GM23338 (cell line): ENCODE measurements at regions not wholly inside any gene's neighbourhood (a gene's known extent, or its start where the extent isn't known, plus 50 kb on each side); places are given as distances from the start of the nearest gene placed in this dataset.

ENCODE experiments used
- ATAC-seq: fragments of 200-7000 bp; cut with Tn5 transposase; 3 replicates; pipeline ENCODE4 v1.9.1; 2020
- DNase-seq: peaks from one replicate; pipeline ENCODE4 v3.0.0-alpha.2; 2015; ENCODE audit warnings: low spot score
- H2AFZ ChIP-seq: fragments of 200-600 bp; sonication (generic); 2 replicates; pipeline ENCODE4 v1.8.0; 2016; ENCODE audit warnings: antibody characterized with exemption, mild to moderate bottlenecking, moderate library complexity
- H3F3A ChIP-seq: fragments of 200-600 bp; sonication (generic); replicated peaks from 2 replicates; pipeline ENCODE4 v1.8.0; 2017; ENCODE audit warnings: antibody characterized with exemption, mixed run types, low read depth
- H3K27ac ChIP-seq: fragments of 200-600 bp; sonication (generic); 2 replicates; pipeline ENCODE4 v1.6.1; 2016; ENCODE audit warnings: low read depth
- H3K27me3 ChIP-seq: fragments of 200-600 bp; sonication (generic); 2 replicates; pipeline ENCODE4 v1.8.0; 2016; ENCODE audit warnings: mild to moderate bottlenecking, mixed run types, moderate library complexity; ENCODE audit not compliant: insufficient read depth
- H3K36me3 ChIP-seq: fragments of 200-600 bp; sonication (generic); 2 replicates; pipeline ENCODE4 v1.8.0; 2016; ENCODE audit warnings: mild to moderate bottlenecking; ENCODE audit not compliant: insufficient read depth
- H3K4me1 ChIP-seq: fragments of 200-600 bp; sonication (generic); 2 replicates; pipeline ENCODE4 v1.8.0; 2016; ENCODE audit warnings: mild to moderate bottlenecking, moderate library complexity; ENCODE audit not compliant: insufficient read depth
- H3K4me2 ChIP-seq: fragments of 200-600 bp; sonication (generic); 2 replicates; pipeline ENCODE4 v1.7.1; 2017; ENCODE audit warnings: mixed run types
- H3K4me3 ChIP-seq: fragments of 200-600 bp; sonication (generic); 2 replicates; pipeline ENCODE4 v1.6.1; 2016; ENCODE audit warnings: mixed run types
- H3K79me2 ChIP-seq: fragments of 200-600 bp; sonication (generic); replicated peaks from 2 replicates; pipeline ENCODE4 v1.8.0; 2017; ENCODE audit warnings: mild to moderate bottlenecking; ENCODE audit not compliant: insufficient read depth
- H3K9me2 ChIP-seq: fragments of 200-600 bp; sonication (generic); 2 replicates; pipeline ENCODE4 v1.8.0; 2017; ENCODE audit not compliant: insufficient read depth
- H4K20me1 ChIP-seq: fragments of 200-600 bp; sonication (generic); replicated peaks from 2 replicates; pipeline ENCODE4 v1.8.0; 2017; ENCODE audit warnings: mild to moderate bottlenecking; ENCODE audit not compliant: insufficient read depth
- H3K27ac Mint-ChIP-seq: 2 replicates; pipeline ENCODE4 v1.8.0; 2020; ENCODE audit warnings: inconsistent platforms, mild to moderate bottlenecking, moderate library complexity, mixed read lengths
- H3K27me3 Mint-ChIP-seq: 3 replicates; pipeline ENCODE4 v1.8.0; 2022; ENCODE audit warnings: low read depth, mild to moderate bottlenecking, moderate library complexity, mixed read lengths, inconsistent platforms; ENCODE audit not compliant: insufficient read depth, poor library complexity
- H3K36me3 Mint-ChIP-seq: 3 replicates; pipeline ENCODE4 v1.8.0; 2021; ENCODE audit warnings: low read depth, mild to moderate bottlenecking, inconsistent platforms, moderate library complexity, mixed read lengths
- H3K4me1 Mint-ChIP-seq: 3 replicates; pipeline ENCODE4 v1.8.0; 2020; ENCODE audit warnings: mild to moderate bottlenecking, inconsistent platforms, mixed read lengths
- H3K4me3 Mint-ChIP-seq: 3 replicates; pipeline ENCODE4 v1.8.0; 2021; ENCODE audit warnings: moderate library complexity, mild to moderate bottlenecking, inconsistent platforms, mixed read lengths
- H3K9me3 Mint-ChIP-seq: 3 replicates; pipeline ENCODE4 v1.8.0; 2020; ENCODE audit warnings: moderate library complexity, mild to moderate bottlenecking, inconsistent platforms, mixed read lengths
- CREB1 ChIP-seq: fragments of 250-450 bp; sonication (Bioruptor Pico); IDR thresholded peaks from 2 replicates; pipeline ENCODE4 v1.5.0; 2020; ENCODE audit warnings: low read depth, mild to moderate bottlenecking, moderate library complexity
- ETS1 ChIP-seq: IDR thresholded peaks from 2 replicates; pipeline ENCODE4 v1.6.1; 2016; ENCODE audit warnings: antibody characterized with exemption
- EZH2 ChIP-seq: fragments of 200-600 bp; sonication (generic); IDR thresholded peaks from one replicate; pipeline ENCODE4 v1.8.0; 2017; ENCODE audit warnings: antibody characterized with exemption, mild to moderate bottlenecking, low read depth; ENCODE audit not compliant: unreplicated experiment
- EZH2phosphoT487 ChIP-seq: fragments of 200-600 bp; sonication (generic); IDR thresholded peaks from one replicate; pipeline ENCODE4 v1.8.1; 2018; ENCODE audit warnings: antibody characterized with exemption; ENCODE audit not compliant: unreplicated experiment
- JUNB ChIP-seq: IDR thresholded peaks from one replicate; pipeline ENCODE4 v1.6.1; 2016; ENCODE audit warnings: antibody characterized with exemption; ENCODE audit not compliant: unreplicated experiment
- NANOG ChIP-seq: IDR thresholded peaks from 2 replicates; pipeline ENCODE4 v1.6.1; 2016; ENCODE audit warnings: antibody characterized with exemption, borderline replicate concordance
- POLR2AphosphoS5 ChIP-seq: IDR thresholded peaks from 2 replicates; pipeline ENCODE4 v1.6.1; 2016; ENCODE audit warnings: antibody characterized with exemption, low read depth
- STAT1 ChIP-seq: IDR thresholded peaks from one replicate; pipeline ENCODE4 v1.6.1; 2016; ENCODE audit warnings: antibody characterized with exemption; ENCODE audit not compliant: unreplicated experiment
- ZNF114 ChIP-seq: fragments of 250-450 bp; sonication (Bioruptor Pico); IDR thresholded peaks from 2 replicates; pipeline ENCODE4 v1.5.0; 2020; ENCODE audit warnings: mild to moderate bottlenecking, moderate library complexity
- ZNF331 ChIP-seq: fragments of 250-450 bp; sonication (Bioruptor Pico); IDR thresholded peaks from 2 replicates; pipeline ENCODE4 v1.5.0; 2020; ENCODE audit warnings: low read depth, mild to moderate bottlenecking, moderate library complexity
- TF ChIP-seq, protein P1 (sequence below): fragments of 250-450 bp; sonication (Bioruptor Pico); IDR thresholded peaks from 2 replicates; pipeline ENCODE4 v1.5.0; 2020; ENCODE audit warnings: mild to moderate bottlenecking, moderate library complexity
- TF ChIP-seq, protein P2 (sequence below), 2 experiments: fragments of 200-600 bp in 1 of 2; sonication (generic) in 1 of 2; conservative IDR thresholded peaks; 2 replicates each; pipeline versions ENCODE4 v1.5.1 to v1.6.1; 2016 to 2017; ENCODE audit warnings: antibody characterized with exemption in 2 of 2, low read depth in 2 of 2, mild to moderate bottlenecking in 2 of 2, moderate library complexity in 1 of 2
- TF ChIP-seq, protein P3 (sequence below): IDR thresholded peaks from one replicate; pipeline ENCODE4 v1.6.1; 2018; ENCODE audit warnings: antibody characterized with exemption; ENCODE audit not compliant: unreplicated experiment

- H3K27me3 ChIP-seq: no peaks in the 10 kb centered on the region
- Mint-ChIP-seq H3K27ac (no peak overlapping the region), H3K27me3 (no peaks in the 10 kb centered on the region), H3K4me1 (no peaks in the 10 kb centered on the region), H3K36me3 (no peaks in the 10 kb centered on the region), H3K4me3 (no peak overlapping the region), H3K9me3 (no peaks in the 10 kb centered on the region; the same call in 2 of the 3 replicates)
- no peaks in the 10 kb centered on the region for H3K79me2 ChIP-seq
- 0 out of 2 replicates have a peak, but pooled peaks cover 3% of the 10 kb centered on the region for H3K9me2 ChIP-seq
- H3F3A ChIP-seq: no peaks in the 10 kb centered on the region
- no peak overlapping the region for H2AFZ ChIP-seq
- no peak for TF ChIP-seq EZH2
- no peak for TF ChIP-seq ZNF331 (CRISPR knock-in tag)
- no peak for TF ChIP-seq CREB1 (CRISPR knock-in tag)
- TF ChIP-seq, protein P1, sequence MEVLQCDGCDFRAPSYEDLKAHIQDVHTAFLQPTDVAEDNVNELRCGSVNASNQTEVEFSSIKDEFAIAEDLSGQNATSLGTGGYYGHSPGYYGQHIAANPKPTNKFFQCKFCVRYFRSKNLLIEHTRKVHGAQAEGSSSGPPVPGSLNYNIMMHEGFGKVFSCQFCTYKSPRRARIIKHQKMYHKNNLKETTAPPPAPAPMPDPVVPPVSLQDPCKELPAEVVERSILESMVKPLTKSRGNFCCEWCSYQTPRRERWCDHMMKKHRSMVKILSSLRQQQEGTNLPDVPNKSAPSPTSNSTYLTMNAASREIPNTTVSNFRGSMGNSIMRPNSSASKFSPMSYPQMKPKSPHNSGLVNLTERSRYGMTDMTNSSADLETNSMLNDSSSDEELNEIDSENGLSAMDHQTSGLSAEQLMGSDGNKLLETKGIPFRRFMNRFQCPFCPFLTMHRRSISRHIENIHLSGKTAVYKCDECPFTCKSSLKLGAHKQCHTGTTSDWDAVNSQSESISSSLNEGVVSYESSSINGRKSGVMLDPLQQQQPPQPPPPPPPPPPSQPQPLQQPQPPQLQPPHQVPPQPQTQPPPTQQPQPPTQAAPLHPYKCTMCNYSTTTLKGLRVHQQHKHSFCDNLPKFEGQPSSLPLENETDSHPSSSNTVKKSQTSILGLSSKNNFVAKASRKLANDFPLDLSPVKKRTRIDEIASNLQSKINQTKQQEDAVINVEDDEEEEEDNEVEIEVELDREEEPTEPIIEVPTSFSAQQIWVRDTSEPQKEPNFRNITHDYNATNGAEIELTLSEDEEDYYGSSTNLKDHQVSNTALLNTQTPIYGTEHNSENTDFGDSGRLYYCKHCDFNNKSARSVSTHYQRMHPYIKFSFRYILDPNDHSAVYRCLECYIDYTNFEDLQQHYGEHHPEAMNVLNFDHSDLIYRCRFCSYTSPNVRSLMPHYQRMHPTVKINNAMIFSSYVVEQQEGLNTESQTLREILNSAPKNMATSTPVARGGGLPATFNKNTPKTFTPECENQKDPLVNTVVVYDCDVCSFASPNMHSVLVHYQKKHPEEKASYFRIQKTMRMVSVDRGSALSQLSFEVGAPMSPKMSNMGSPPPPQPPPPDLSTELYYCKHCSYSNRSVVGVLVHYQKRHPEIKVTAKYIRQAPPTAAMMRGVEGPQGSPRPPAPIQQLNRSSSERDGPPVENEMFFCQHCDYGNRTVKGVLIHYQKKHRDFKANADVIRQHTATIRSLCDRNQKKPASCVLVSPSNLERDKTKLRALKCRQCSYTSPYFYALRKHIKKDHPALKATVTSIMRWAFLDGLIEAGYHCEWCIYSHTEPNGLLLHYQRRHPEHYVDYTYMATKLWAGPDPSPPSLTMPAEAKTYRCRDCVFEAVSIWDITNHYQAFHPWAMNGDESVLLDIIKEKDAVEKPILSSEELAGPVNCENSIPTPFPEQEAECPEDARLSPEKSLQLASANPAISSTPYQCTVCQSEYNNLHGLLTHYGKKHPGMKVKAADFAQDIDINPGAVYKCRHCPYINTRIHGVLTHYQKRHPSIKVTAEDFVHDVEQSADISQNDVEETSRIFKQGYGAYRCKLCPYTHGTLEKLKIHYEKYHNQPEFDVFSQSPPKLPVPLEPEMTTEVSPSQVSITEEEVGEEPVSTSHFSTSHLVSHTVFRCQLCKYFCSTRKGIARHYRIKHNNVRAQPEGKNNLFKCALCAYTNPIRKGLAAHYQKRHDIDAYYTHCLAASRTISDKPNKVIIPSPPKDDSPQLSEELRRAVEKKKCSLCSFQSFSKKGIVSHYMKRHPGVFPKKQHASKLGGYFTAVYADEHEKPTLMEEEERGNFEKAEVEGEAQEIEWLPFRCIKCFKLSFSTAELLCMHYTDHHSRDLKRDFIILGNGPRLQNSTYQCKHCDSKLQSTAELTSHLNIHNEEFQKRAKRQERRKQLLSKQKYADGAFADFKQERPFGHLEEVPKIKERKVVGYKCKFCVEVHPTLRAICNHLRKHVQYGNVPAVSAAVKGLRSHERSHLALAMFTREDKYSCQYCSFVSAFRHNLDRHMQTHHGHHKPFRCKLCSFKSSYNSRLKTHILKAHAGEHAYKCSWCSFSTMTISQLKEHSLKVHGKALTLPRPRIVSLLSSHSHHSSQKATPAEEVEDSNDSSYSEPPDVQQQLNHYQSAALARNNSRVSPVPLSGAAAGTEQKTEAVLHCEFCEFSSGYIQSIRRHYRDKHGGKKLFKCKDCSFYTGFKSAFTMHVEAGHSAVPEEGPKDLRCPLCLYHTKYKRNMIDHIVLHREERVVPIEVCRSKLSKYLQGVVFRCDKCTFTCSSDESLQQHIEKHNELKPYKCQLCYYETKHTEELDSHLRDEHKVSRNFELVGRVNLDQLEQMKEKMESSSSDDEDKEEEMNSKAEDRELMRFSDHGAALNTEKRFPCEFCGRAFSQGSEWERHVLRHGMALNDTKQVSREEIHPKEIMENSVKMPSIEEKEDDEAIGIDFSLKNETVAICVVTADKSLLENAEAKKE: no peak
- TF ChIP-seq JUNB: no peak
- TF ChIP-seq ZNF114 (CRISPR knock-in tag): no peak
- TF ChIP-seq NANOG: no peak
- TF ChIP-seq, protein P2, sequence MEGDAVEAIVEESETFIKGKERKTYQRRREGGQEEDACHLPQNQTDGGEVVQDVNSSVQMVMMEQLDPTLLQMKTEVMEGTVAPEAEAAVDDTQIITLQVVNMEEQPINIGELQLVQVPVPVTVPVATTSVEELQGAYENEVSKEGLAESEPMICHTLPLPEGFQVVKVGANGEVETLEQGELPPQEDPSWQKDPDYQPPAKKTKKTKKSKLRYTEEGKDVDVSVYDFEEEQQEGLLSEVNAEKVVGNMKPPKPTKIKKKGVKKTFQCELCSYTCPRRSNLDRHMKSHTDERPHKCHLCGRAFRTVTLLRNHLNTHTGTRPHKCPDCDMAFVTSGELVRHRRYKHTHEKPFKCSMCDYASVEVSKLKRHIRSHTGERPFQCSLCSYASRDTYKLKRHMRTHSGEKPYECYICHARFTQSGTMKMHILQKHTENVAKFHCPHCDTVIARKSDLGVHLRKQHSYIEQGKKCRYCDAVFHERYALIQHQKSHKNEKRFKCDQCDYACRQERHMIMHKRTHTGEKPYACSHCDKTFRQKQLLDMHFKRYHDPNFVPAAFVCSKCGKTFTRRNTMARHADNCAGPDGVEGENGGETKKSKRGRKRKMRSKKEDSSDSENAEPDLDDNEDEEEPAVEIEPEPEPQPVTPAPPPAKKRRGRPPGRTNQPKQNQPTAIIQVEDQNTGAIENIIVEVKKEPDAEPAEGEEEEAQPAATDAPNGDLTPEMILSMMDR (conservative IDR thresholded peaks at IDR 0.05; ENCODE audit: low read depth in 2 of 2): no peak
- TF ChIP-seq ETS1: no peak
- TF ChIP-seq, protein P3, sequence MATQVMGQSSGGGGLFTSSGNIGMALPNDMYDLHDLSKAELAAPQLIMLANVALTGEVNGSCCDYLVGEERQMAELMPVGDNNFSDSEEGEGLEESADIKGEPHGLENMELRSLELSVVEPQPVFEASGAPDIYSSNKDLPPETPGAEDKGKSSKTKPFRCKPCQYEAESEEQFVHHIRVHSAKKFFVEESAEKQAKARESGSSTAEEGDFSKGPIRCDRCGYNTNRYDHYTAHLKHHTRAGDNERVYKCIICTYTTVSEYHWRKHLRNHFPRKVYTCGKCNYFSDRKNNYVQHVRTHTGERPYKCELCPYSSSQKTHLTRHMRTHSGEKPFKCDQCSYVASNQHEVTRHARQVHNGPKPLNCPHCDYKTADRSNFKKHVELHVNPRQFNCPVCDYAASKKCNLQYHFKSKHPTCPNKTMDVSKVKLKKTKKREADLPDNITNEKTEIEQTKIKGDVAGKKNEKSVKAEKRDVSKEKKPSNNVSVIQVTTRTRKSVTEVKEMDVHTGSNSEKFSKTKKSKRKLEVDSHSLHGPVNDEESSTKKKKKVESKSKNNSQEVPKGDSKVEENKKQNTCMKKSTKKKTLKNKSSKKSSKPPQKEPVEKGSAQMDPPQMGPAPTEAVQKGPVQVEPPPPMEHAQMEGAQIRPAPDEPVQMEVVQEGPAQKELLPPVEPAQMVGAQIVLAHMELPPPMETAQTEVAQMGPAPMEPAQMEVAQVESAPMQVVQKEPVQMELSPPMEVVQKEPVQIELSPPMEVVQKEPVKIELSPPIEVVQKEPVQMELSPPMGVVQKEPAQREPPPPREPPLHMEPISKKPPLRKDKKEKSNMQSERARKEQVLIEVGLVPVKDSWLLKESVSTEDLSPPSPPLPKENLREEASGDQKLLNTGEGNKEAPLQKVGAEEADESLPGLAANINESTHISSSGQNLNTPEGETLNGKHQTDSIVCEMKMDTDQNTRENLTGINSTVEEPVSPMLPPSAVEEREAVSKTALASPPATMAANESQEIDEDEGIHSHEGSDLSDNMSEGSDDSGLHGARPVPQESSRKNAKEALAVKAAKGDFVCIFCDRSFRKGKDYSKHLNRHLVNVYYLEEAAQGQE: no peak
- TF ChIP-seq POLR2AphosphoS5: no peak
- no peak for TF ChIP-seq EZH2phosphoT487
- no peak for TF ChIP-seq STAT1
- H3K4me1 ChIP-seq: no peaks in the 10 kb centered on the region
- no peak for ATAC-seq
- H3K36me3 ChIP-seq: no peaks in the 10 kb centered on the region
- DNase-seq: no peak
- no peak overlapping the region for H3K4me3 ChIP-seq
- H3K4me2 ChIP-seq: no peak overlapping the region
- no peak overlapping the region for H3K27ac ChIP-seq
- H4K20me1 ChIP-seq: no peaks in the 10 kb centered on the region
These were observed 209.7 kb upstream of the EGLN3 start for GRCh38 chr14:34160619-34161018.
